ENCODE measurements at regions not wholly inside any gene's neighbourhood (a gene's known extent, or its start where the extent isn't known, plus 50 kb on each side); places are given as distances from the start of the nearest gene placed in this dataset.
A peak's percentile ranks its signal among the peaks of the same experiment; 100 is the strongest.

DNA sequence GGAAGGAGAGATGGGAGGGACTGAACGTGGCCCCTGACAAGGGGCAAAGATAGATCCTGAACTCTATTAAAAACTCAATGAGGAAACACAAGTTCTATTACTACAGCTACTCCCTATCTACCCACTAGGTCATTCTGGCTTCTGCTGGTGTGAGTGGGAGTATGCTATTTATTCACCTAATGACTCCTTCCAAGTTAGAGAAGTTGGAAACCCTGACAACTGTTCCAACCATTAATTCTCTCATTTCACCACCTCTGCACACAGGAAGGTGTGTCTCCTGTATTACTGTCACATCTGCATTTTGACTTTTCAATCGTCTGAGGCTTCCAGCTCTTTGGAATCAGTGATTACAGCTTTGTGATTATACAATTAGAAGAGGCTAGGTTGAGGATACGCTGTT is 169.4 kb upstream of the ADO start:
- 74 to 86% (median 84%) methylated on average over 3 of the region's 3 CpGs for WGBS, 5 donors

DNA sequence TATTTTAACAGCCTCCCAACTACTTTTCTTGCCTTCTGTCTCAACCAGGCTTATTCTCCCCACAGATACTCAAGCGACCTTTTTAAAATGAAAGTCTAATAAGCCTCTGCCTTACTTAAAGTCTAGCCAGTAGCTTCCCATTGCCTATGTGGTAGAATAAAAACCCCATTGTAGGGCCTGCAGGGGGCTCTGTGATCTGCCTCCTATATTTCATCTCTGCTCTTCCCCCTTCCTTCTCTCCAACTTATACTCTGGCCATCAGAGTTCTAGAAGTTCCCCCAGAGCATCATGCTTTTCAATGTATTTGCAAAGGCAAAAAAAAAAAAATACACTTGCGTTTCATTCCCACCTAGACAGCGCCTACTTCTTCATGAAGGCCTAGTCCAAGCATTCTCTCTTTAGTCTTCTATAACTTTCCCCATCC is 167.7 kb upstream of the ADO start:
- H3K36me3 ChIP-seq: no peaks in the 10 kb centered on the region
- TF ChIP-seq POLR2A (IDR thresholded peaks at IDR 0.05): no peak
- TF ChIP-seq, protein P1, sequence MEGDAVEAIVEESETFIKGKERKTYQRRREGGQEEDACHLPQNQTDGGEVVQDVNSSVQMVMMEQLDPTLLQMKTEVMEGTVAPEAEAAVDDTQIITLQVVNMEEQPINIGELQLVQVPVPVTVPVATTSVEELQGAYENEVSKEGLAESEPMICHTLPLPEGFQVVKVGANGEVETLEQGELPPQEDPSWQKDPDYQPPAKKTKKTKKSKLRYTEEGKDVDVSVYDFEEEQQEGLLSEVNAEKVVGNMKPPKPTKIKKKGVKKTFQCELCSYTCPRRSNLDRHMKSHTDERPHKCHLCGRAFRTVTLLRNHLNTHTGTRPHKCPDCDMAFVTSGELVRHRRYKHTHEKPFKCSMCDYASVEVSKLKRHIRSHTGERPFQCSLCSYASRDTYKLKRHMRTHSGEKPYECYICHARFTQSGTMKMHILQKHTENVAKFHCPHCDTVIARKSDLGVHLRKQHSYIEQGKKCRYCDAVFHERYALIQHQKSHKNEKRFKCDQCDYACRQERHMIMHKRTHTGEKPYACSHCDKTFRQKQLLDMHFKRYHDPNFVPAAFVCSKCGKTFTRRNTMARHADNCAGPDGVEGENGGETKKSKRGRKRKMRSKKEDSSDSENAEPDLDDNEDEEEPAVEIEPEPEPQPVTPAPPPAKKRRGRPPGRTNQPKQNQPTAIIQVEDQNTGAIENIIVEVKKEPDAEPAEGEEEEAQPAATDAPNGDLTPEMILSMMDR (IDR thresholded peaks at IDR 0.05 in 8 of 11, conservative IDR thresholded peaks at IDR 0.05 in 3 of 11): no peak
- no peak for TF ChIP-seq POLR2AphosphoS5 (IDR thresholded peaks at IDR 0.05)
- DNase-seq: no peak
- intact Hi-C loops (cut with DNase I; ENCODE audit: low total_unique reads): no loop called here
- H3K9me3 ChIP-seq: no peaks in the 10 kb centered on the region
- peak overlapping the region; percentile 80 to 92 (median 88) for H3K27ac ChIP-seq
- 46 to 56% (median 49%) methylated on average over 3 of the region's 3 CpGs for WGBS, 5 donors
- peak overlapping the region in 5 of 8 donors; percentile 12 to 56 (median 16) for H3K4me3 ChIP-seq
- H3K4me1 ChIP-seq: peaks cover 32 to 91% (median 71%) of the 10 kb centered on the region in 6 donors
- no peaks in the 10 kb centered on the region for H3K27me3 ChIP-seq (replicated peaks in 1 of 7)

More for the DNA sequence above, 169.4 kb upstream of the ADO start:
- TF ChIP-seq, protein P1 (IDR thresholded peaks at IDR 0.05 in 8 of 11, conservative IDR thresholded peaks at IDR 0.05 in 3 of 11): no peak
- TF ChIP-seq POLR2AphosphoS5 (IDR thresholded peaks at IDR 0.05) (no peak), POLR2A (IDR thresholded peaks at IDR 0.05) (no peak)
- H3K9me3 ChIP-seq: no peaks in the 10 kb centered on the region
- no peaks in the 10 kb centered on the region for H3K27me3 ChIP-seq (replicated peaks in 1 of 7)
- H3K4me1 ChIP-seq: peaks cover 32 to 91% (median 76%) of the 10 kb centered on the region in 6 donors
- H3K27ac ChIP-seq: peak overlapping the region in 6 of 8 donors; percentile 22 to 92 (median 44)
- DNase-seq: no peak
- H3K4me3 ChIP-seq: no peak overlapping the region
- intact Hi-C loops (cut with DNase I; ENCODE audit: low total_unique reads): no loop called here
- no peaks in the 10 kb centered on the region for H3K36me3 ChIP-seq

DNA sequence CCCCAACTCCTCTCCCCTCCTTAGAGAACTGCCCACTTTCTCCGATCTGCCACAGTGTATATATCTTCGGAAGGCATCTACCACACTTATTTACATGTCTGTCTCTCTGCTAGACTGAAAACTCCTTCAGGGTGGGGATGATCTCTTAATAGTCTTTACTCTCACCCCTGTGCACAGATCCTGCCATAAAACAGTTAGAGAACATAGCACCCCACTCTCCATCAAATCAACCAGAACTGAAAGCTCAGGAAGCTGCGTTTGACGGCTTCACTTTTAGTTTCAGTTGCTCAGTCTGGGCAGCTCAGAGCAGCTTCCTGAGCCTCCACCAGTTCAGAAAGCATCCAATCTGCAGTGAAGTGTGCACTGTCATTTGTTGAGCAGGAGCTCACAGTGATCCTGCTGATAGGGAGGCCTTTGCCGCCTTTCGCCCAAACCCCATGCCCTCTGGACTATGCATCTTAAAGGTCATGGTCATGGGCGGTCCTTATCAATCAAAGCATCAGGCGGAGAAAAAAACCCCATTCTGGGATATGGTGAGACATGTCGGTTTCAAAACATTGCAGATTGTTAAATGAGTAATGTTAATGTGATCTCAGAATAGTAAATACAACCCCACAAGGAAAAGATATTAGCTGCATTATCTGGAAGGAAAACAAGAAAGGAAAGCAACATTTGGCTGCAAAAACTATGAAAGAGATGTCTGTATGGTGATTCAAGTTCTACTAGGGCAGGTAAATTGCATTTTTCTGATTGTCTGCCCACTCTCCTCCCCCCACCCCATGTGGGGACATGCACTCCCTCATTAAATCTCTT is 167.1 kb upstream of the ADO start:
- TF ChIP-seq, protein P1 (IDR thresholded peaks at IDR 0.05 in 8 of 11, conservative IDR thresholded peaks at IDR 0.05 in 3 of 11): no peak
- TF ChIP-seq POLR2A (IDR thresholded peaks at IDR 0.05) (peak in 1 of 3 donors; percentile 39), POLR2AphosphoS5 (IDR thresholded peaks at IDR 0.05) (peak in 2 of 3 donors; percentile 55 to 74)
- peaks cover 32 to 85% (median 65%) of the 10 kb centered on the region in 6 donors for H3K4me1 ChIP-seq
- intact Hi-C loops (cut with DNase I; ENCODE audit: low total_unique reads): no loop called here
- no peaks in the 10 kb centered on the region for H3K9me3 ChIP-seq
- peak; percentile 81 for DNase-seq
- H3K4me3 ChIP-seq: peak overlapping the region in 6 of 8 donors; percentile 12 to 56 (median 16)
- no peaks in the 10 kb centered on the region for H3K36me3 ChIP-seq
- WGBS, 5 donors: 7 to 10% (median 9%) methylated on average over 9 of the region's 9 CpGs
- peak overlapping the region; percentile 80 to 92 (median 88) for H3K27ac ChIP-seq
- H3K27me3 ChIP-seq (replicated peaks in 1 of 7): no peaks in the 10 kb centered on the region

DNA sequence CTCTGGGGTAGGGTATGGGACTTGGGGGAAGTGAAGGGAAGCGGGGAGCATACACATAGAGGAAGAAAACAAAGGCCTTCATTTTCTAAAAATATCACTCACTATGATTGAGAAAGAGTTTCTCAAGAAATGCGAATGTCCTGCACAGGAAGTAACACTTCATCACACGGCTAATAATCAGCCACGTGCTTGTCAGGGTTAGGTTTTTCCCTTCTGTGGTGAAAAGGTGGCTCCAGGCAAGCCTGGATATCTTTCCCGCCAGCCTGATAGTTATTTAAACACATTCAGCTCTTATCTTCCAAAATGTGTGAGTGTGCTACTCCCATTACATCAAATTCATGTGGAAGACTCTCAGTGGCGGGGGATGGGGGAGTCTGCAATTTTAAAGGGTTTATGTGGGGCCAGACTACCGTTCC is 166.4 kb upstream of the ADO start:
- Histone ChIP-seq H3K27me3 (replicated peaks in 1 of 7) (no peaks in the 10 kb centered on the region), H3K4me1 (peaks cover 32 to 79% (median 58%) of the 10 kb centered on the region in 6 donors), H3K27ac (peak overlapping the region; percentile 80 to 92 (median 88)), H3K4me3 (peak overlapping the region in 1 of 8 donors; percentile 56), H3K9me3 (no peaks in the 10 kb centered on the region), H3K36me3 (no peaks in the 10 kb centered on the region)
- no peak for DNase-seq
- intact Hi-C loops (cut with DNase I; ENCODE audit: low total_unique reads): no loop called here
- 31 to 42% (median 34%) methylated on average over 7 of the region's 7 CpGs for WGBS, 5 donors
- no peak for TF ChIP-seq POLR2A (IDR thresholded peaks at IDR 0.05)
- TF ChIP-seq POLR2AphosphoS5 (IDR thresholded peaks at IDR 0.05): peak in 1 of 3 donors; percentile 51

Data from spleen (tissue), 11 donors.